D341Med (cell line): ENCODE measurements at regions not wholly inside any gene's neighbourhood (a gene's known extent, or its start where the extent isn't known, plus 50 kb on each side); places are given as distances from the start of the nearest gene placed in this dataset.

ENCODE experiments used
- DNase-seq: peaks from one replicate; pipeline ENCODE4 v3.0.0; 2012; ENCODE audit warnings: low spot score

GRCh38 chr7:109131141-109131540, 561.5 kb downstream of the DNAJB9 start:
- DNase-seq = no peak

DNA sequence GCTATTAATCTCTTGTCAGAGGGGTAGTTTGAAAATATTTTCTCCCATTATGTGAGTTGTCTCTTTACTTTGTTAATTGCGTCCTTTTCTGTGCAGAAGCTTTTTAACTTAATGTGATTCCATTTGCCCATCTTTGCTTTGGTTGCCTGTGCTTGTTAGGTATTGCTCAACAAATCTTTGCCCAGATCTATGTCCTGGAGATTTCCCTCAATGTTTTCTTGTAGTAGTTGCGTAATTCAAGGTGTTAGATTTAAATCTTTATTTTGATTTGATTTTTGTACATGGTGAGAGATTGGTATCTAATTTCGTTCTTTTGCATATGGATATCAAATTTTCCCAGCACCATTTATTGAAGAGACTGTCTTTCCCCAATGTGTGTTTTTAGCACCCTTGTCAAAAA, 567.2 kb downstream of the DNAJB9 start:
- DNase-seq = no peak

GRCh38 chr7:109154748-109155147, 585.1 kb downstream of the DNAJB9 start:
- no peak for DNase-seq

- no peak for DNase-seq
Measured at GRCh38 chr7:109158246-109158645, 588.6 kb downstream of the DNAJB9 start.

DNA sequence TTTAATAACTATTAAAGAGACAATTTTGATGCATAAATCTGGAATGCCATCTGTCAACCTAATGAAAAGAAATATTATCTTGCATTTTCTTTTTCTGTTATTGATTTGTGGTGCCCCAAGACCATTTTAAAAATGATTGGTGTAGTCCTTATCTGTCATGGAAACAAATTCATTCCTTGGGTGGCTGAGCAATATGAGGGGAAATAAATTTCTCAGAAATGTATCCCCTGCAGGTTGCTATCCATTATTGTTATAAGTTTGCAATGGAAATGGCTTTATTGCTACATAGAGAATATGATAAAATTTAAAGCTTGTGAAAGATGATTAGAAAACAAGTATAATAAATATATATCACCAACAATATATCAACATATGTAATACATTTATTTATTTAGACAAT, 607.0 kb downstream of the DNAJB9 start:
- no peak for DNase-seq

DNA sequence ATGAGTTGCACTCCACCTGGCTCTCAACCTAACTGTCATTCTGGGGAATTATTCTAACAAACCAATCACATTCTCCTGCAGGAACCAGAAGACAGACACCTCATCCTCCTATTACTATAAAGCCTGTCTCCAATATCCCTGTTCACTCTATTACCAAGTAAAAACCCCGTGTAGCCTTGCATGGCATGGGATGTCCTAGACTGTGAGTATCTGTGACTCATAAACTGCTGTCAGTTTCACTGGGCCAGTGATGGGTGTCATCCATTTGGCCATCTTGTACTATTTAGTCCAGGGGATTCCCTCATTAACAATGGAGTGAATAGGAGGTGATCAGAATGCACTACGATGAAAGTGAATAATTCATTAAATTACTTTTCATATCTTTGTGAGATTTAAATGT, 608.7 kb downstream of the DNAJB9 start:
- DNase-seq = no peak

DNA sequence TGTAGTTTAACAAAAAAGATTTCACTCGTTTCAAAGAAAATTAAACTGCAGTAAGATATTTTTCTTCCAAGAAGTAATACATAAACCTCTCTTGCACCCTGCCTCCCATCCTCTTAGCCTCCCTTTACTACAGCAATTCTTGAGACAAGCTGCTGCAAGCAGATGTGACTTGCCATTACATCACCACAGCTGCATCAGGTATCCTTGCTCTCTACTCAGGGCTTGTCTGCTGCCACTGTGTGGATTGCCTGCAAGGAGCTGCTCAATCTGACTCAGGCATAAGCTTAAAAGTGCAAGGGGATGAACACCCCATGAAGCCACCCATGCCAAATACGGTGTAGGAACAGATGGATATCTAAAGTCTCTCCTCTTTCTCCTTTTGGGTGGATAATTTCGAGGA, 609.9 kb downstream of the DNAJB9 start:
- no peak for DNase-seq

GRCh38 chr7:109190766-109191398, 621.2 kb downstream of the DNAJB9 start:
- no peak for DNase-seq

- no peak for DNase-seq
Measured at GRCh38 chr7:109206196-109206595, 636.5 kb downstream of the DNAJB9 start.

DNA sequence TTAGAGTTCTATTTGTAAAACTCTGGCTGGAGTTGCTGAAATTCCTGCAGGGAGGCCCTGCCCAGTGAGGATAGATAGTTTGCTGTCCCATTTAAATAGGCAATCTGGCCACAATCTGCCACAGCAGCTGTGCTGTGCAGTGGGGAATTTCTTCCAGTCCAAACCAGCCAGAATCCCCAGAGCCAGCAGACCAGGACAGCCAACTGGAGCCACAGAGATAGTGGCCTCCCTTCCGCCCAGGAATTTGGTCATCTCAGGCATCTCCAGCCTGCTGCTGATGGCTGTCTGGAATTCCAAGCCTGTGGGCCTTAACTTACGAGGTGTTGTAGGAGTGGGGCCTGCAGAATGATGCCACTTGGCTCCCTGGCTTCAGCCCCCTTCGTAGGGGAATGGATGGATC, 643.4 kb downstream of the DNAJB9 start:
- no peak for DNase-seq

GRCh38 chr7:109215341-109215740, 645.7 kb downstream of the DNAJB9 start:
- no peak for DNase-seq

- no peak for DNase-seq
Measured at GRCh38 chr7:109224100-109224499, 654.4 kb downstream of the DNAJB9 start.

GRCh38 chr7:109226699-109227098, 657.0 kb downstream of the DNAJB9 start:
- DNase-seq = no peak

GRCh38 chr7:109235316-109235715, 665.6 kb downstream of the DNAJB9 start:
- no peak for DNase-seq

DNA sequence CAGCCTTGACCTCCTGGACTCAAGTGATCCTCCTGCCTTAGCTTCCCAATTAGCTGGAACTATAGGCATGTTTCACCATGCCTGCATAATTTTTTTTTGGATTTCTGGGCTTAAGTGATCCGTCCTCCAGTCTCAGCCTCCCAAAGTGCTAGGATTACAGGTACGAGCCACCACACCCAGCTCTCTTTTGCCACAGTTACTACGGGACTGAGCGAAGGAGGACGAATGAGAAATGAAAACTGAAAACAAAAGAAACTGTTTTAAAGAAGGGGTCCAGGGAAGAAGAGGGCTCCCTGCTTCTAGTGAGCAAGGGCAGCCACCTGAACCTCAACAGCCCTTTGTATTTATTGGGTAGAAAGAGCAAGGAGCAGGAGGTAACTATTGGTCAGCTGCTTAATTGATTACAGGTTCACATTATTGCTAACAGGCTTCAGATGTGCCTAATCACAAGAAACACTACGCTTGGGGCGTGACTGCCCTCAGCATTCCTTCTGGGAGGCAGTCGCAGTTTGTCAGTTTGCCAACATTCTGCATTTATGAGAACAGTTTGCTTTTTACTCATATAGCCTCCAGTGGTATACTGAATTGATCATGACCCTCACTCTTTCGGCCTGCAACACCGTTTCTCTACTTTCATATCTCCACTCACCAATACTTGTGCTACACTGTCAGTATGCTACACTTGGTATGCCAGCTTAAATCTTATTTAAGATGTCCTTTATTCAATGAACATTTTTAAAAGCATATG, 676.8 kb downstream of the DNAJB9 start:
- DNase-seq = no peak

- no peak for DNase-seq
Measured at GRCh38 chr7:109256762-109257560, 687.3 kb downstream of the DNAJB9 start.

GRCh38 chr7:109259151-109259550, 689.5 kb downstream of the DNAJB9 start:
- no peak for DNase-seq

- DNase-seq = no peak
Measured at GRCh38 chr7:109261781-109262180, 692.1 kb downstream of the DNAJB9 start.

DNA sequence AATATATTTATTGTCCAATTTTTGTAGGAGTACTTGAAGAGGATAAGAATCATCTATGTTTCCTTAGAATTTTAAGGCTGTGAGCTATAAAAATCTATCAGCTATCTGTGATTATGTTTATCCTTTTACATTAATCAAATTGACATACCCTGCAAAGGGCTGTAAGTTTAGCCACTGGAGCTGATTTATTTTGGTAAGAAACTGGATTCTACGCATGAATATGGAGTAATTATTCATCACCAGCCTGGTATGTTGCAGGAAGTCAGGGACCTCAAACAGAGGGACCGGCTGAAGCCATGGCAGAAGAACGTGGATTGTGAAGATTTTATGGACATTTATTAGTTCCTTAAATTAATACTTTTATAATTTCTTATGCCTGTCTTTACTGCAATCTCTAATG, 696.9 kb downstream of the DNAJB9 start:
- no peak for DNase-seq

- no peak for DNase-seq
Measured at GRCh38 chr7:109276348-109276747, 706.7 kb downstream of the DNAJB9 start.

DNA sequence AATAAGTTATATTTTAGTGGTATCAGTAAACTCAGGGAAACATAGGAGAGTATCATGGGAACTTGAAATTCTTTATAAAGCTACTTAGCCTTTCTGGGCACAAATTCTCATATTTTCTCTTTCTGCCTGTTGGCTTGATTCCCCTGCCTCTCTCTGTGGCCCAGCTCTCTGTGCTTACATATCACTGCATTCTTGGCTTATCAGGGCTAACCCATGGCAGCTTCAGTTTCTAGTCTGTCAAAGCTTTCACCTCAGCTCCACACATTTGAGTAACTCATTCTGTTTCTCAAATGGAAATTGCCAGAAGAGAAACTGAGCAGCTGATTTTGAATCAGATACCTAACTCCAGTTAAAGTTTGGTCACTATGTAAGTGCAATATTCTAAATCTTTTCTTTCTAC, 713.1 kb downstream of the DNAJB9 start:
- DNase-seq = no peak

GRCh38 chr7:109284943-109285342, 715.3 kb downstream of the DNAJB9 start:
- no peak for DNase-seq

GRCh38 chr7:109295158-109295557, 725.5 kb downstream of the DNAJB9 start:
- no peak for DNase-seq
